KG1 (cell line): ENCODE measurements at regions not wholly inside any gene's neighbourhood (a gene's known extent, or its start where the extent isn't known, plus 50 kb on each side); places are given as distances from the start of the nearest gene placed in this dataset.

Experiments used
- DNase-seq: peaks from one replicate; lab custom pipeline; 2025; lab: John Stamatoyannopoulos, UW

- DNase-seq: no peak
These were observed 1017.6 kb downstream of the CNTNAP5 start for GRCh38 chr2:125042727-125043126.

- DNase-seq: no peak
These were observed 1045.8 kb downstream of the CNTNAP5 start for GRCh38 chr2:125070726-125071505.

- no peak for DNase-seq
These were observed 1048.4 kb downstream of the CNTNAP5 start for GRCh38 chr2:125073440-125073839.

- no peak for DNase-seq
These were observed 1060.8 kb downstream of the CNTNAP5 start for GRCh38 chr2:125085904-125086303.

- DNase-seq: no peak
These were observed 1061.5 kb downstream of the CNTNAP5 start for GRCh38 chr2:125086313-125087184.

- no peak for DNase-seq
These were observed 1067.4 kb downstream of the CNTNAP5 start for GRCh38 chr2:125092276-125093009.

GRCh38 chr2:125095826-125096225 is 1070.7 kb downstream of the CNTNAP5 start:
- no peak for DNase-seq

- no peak for DNase-seq
These were observed 1081.6 kb downstream of the CNTNAP5 start for GRCh38 chr2:125106710-125107109.

GRCh38 chr2:125107446-125107845 is 1082.4 kb downstream of the CNTNAP5 start:
- no peak for DNase-seq

GRCh38 chr2:125108251-125108650 is 1083.2 kb downstream of the CNTNAP5 start:
- DNase-seq: no peak

GRCh38 chr2:125125902-125126301 is 1100.8 kb downstream of the CNTNAP5 start:
- DNase-seq: no peak

- DNase-seq: no peak
These were observed 1135.9 kb downstream of the CNTNAP5 start for GRCh38 chr2:125160947-125161346.

- DNase-seq: no peak
These were observed 1142.1 kb downstream of the CNTNAP5 start for GRCh38 chr2:125167152-125167551.

GRCh38 chr2:125167820-125168219 is 1142.7 kb downstream of the CNTNAP5 start:
- no peak for DNase-seq

- no peak for DNase-seq
These were observed 1143.4 kb downstream of the CNTNAP5 start for GRCh38 chr2:125168442-125168841.

GRCh38 chr2:125169022-125169763 is 1144.1 kb downstream of the CNTNAP5 start:
- DNase-seq: no peak

- DNase-seq: no peak
These were observed 1144.7 kb downstream of the CNTNAP5 start for GRCh38 chr2:125169764-125170146.

- DNase-seq: no peak
These were observed 1147.1 kb downstream of the CNTNAP5 start for GRCh38 chr2:125172181-125172580.

- no peak for DNase-seq
These were observed 1150.3 kb downstream of the CNTNAP5 start for GRCh38 chr2:125175415-125175814.

GRCh38 chr2:125185691-125186270 is 1160.7 kb downstream of the CNTNAP5 start:
- no peak for DNase-seq

GRCh38 chr2:125207431-125207830 is 1182.3 kb downstream of the CNTNAP5 start:
- no peak for DNase-seq
